ENCODE measurements at regions not wholly inside any gene's neighbourhood (a gene's known extent, or its start where the extent isn't known, plus 50 kb on each side); places are given as distances from the start of the nearest gene placed in this dataset.
A peak's percentile ranks its signal among the peaks of the same experiment; 100 is the strongest.

GRCh38 chr18:42274488-42275137 lies 319.6 kb downstream of the PIK3C3 start:
- TF ChIP-seq CTCF (IDR thresholded peaks at IDR 0.05; ENCODE audit: control insufficient read depth, extremely low read depth, insufficient read depth) = peak; percentile 42; the same call in 1 of the 2 replicates
- H3K4me3 ChIP-seq (ENCODE audit: low read depth, low read length) = no peak overlapping the region
- DNase-seq (ENCODE audit: low read depth) = peak; percentile 71

GRCh38 chr18:42275138-42275535 lies 320.1 kb downstream of the PIK3C3 start:
- no peak for DNase-seq (ENCODE audit: low read depth)
- no peak for TF ChIP-seq CTCF (IDR thresholded peaks at IDR 0.05; ENCODE audit: control insufficient read depth, extremely low read depth, insufficient read depth)
- H3K4me3 ChIP-seq (ENCODE audit: low read depth, low read length) = no peak overlapping the region

GRCh38 chr18:42275949-42276730 lies 321.1 kb downstream of the PIK3C3 start:
- TF ChIP-seq CTCF (IDR thresholded peaks at IDR 0.05; ENCODE audit: control insufficient read depth, extremely low read depth, insufficient read depth) = no peak

GRCh38 chr18:42281124-42281523 lies 326.1 kb downstream of the PIK3C3 start:
- DNase-seq (ENCODE audit: low read depth) = no peak
- no peak for TF ChIP-seq CTCF (IDR thresholded peaks at IDR 0.05; ENCODE audit: control insufficient read depth, extremely low read depth, insufficient read depth)

More at GRCh38 chr18:42275949-42276730, 321.1 kb downstream of the PIK3C3 start:
- DNase-seq (ENCODE audit: low read depth) = no peak
- no peak overlapping the region for H3K4me3 ChIP-seq (ENCODE audit: low read depth, low read length)

GRCh38 chr18:42281851-42282250 lies 326.8 kb downstream of the PIK3C3 start:
- no peak for DNase-seq (ENCODE audit: low read depth)
- no peak overlapping the region for H3K4me3 ChIP-seq (ENCODE audit: low read depth, low read length)

More at GRCh38 chr18:42281124-42281523, 326.1 kb downstream of the PIK3C3 start:
- no peak overlapping the region for H3K4me3 ChIP-seq (ENCODE audit: low read depth, low read length)

GRCh38 chr18:42287047-42287446 lies 332.0 kb downstream of the PIK3C3 start:
- no peak overlapping the region for H3K4me3 ChIP-seq (ENCODE audit: low read depth, low read length)
- no peak for TF ChIP-seq CTCF (IDR thresholded peaks at IDR 0.05; ENCODE audit: control insufficient read depth, extremely low read depth, insufficient read depth)
- no peak for DNase-seq (ENCODE audit: low read depth)

More at GRCh38 chr18:42281851-42282250, 326.8 kb downstream of the PIK3C3 start:
- no peak for TF ChIP-seq CTCF (IDR thresholded peaks at IDR 0.05; ENCODE audit: control insufficient read depth, extremely low read depth, insufficient read depth)

All from LNCaP clone FGC (cell line).